ENCODE measurements at regions not wholly inside any gene's neighbourhood (a gene's known extent, or its start where the extent isn't known, plus 50 kb on each side); places are given as distances from the start of the nearest gene placed in this dataset.

DNA sequence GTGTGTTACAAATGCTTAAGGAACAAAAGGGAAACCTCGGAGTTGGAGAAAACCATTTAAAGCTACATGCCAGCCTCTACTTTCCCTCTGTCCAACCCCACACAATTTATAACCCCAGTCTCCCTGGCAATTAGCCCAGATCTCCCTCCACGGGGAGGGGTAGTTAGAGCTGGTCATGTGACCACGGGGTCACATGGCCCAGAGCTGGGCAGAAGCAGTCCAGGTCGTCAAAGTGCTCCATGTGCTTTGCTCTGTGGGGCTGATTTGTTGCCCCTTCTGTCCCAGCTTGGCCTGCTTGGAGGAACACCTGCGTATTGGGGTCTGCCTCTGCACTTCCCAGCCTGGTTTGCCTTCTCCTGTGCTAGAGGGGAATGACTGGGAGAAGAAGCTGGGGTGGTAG, 219.1 kb downstream of the RBM19 start:
- no peaks in the 10 kb centered on the region for H3K36me3 Mint-ChIP-seq
- peaks cover 15% of the 10 kb centered on the region for H3K27me3 Mint-ChIP-seq
- no peak overlapping the region for H3K27ac Mint-ChIP-seq
- no peaks in the 10 kb centered on the region for H3K4me1 Mint-ChIP-seq
- DNase-seq (ENCODE audit: low spot score in 2 of 2) (no peak), ATAC-seq (ENCODE audit: low read depth) (no peak)
- peaks cover 2% of the 10 kb centered on the region for H3K9me3 Mint-ChIP-seq
- H3K4me3 Mint-ChIP-seq: no peak overlapping the region

DNA sequence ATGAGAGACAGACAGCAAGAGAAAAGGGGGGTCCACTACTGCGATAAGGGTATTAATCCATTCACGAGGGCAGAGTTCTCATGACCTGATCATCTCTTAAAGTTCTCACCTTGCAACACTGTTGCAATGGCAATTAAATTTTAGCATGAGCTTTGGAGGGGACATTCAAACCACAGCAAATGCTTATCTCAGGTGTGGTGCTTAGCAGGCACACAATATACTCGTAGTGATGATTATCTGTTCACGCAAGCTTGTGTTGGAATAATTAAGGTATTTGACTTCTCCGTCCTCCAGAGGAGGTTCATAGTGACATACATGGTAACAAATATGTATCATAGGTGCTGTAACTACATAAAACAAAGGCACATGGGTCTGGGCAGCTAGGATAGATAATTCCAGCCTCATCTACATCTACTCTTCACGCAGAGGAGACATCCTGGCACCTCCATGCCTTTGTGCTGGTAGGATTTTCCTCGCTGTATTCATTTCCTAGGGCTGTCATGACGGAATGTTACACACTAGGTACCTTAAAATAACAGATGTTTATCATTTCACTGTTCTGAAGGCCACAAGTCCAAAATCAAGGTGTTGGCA, 221.2 kb downstream of the RBM19 start:
- peaks cover 22% of the 10 kb centered on the region for H3K27me3 Mint-ChIP-seq
- no peak overlapping the region for H3K27ac Mint-ChIP-seq
- H3K4me3 Mint-ChIP-seq: no peak overlapping the region
- H3K9me3 Mint-ChIP-seq: no peaks in the 10 kb centered on the region
- H3K36me3 Mint-ChIP-seq: no peaks in the 10 kb centered on the region
- no peak for ATAC-seq (ENCODE audit: low read depth)
- no peaks in the 10 kb centered on the region for H3K4me1 Mint-ChIP-seq
- DNase-seq (ENCODE audit: low spot score in 2 of 2): no peak

DNA sequence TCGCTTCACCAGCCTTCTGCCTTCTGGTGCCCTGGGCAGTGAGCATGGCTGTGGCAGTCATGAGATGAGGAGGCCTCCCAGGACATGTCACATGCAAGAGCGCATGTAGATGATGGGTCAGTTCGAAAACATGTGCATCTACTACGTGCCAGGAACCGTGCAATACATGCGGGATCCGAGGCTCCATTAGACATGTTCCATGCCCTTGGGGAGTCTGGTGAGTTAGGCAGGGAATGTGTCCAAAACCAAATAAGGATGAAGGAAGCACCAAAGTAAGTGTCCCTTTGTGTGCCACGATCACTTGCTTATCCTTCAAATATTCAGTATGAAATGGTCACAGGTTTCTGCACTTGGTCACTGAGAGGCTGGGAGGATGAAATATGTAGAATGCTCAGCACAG, 223.3 kb downstream of the RBM19 start:
- Mint-ChIP-seq H3K27me3 (peaks cover 28% of the 10 kb centered on the region), H3K9me3 (peaks cover 1% of the 10 kb centered on the region)

DNA sequence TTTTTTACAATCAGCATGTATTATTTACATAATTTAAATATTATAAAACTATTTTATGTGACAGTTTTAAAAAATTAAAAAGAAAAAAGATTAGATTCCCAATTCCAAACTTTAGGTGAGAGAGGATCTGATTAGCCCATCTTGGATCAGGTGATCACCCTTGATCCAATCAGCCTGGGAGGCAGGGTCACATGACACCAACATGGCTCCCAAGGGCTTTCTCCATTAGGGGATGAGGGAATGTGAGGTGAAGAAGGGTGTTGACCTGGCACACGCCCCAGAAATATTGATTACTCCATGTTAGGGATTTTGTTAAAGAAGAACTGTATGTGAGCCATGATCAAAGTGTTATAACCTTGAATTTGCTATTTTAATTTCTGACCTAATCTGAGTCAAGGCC, 225.4 kb downstream of the RBM19 start:
- peaks cover 21% of the 10 kb centered on the region for H3K27me3 Mint-ChIP-seq
- H3K27ac Mint-ChIP-seq: no peak overlapping the region
- H3K36me3 Mint-ChIP-seq: no peaks in the 10 kb centered on the region
- no peak overlapping the region for H3K4me3 Mint-ChIP-seq
- H3K9me3 Mint-ChIP-seq: peaks cover 1% of the 10 kb centered on the region
- ATAC-seq (ENCODE audit: low read depth): no peak
- no peak for DNase-seq (ENCODE audit: low spot score in 2 of 2)
- no peaks in the 10 kb centered on the region for H3K4me1 Mint-ChIP-seq

More for the DNA sequence above, 223.3 kb downstream of the RBM19 start:
- no peak for ATAC-seq (ENCODE audit: low read depth)
- no peak overlapping the region for H3K27ac Mint-ChIP-seq
- DNase-seq (ENCODE audit: low spot score in 2 of 2): no peak
- no peaks in the 10 kb centered on the region for H3K36me3 Mint-ChIP-seq
- H3K4me3 Mint-ChIP-seq: no peak overlapping the region
- no peaks in the 10 kb centered on the region for H3K4me1 Mint-ChIP-seq

GRCh38 chr12:113735131-113735530, 231.0 kb downstream of the RBM19 start:
- Mint-ChIP-seq H3K27ac (no peak overlapping the region), H3K36me3 (no peaks in the 10 kb centered on the region), H3K4me1 (peaks cover 3% of the 10 kb centered on the region), H3K9me3 (peaks cover 1% of the 10 kb centered on the region), H3K4me3 (no peak overlapping the region), H3K27me3 (peaks cover 20% of the 10 kb centered on the region)
- DNase-seq (ENCODE audit: low spot score in 2 of 2) (no peak), ATAC-seq (ENCODE audit: low read depth) (no peak)

- ATAC-seq (ENCODE audit: low read depth): no peak
- DNase-seq (ENCODE audit: low spot score in 2 of 2): no peak
- H3K4me3 Mint-ChIP-seq: no peak overlapping the region
- no peak overlapping the region for H3K27ac Mint-ChIP-seq
- H3K4me1 Mint-ChIP-seq: peaks cover 3% of the 10 kb centered on the region
- H3K27me3 Mint-ChIP-seq: peaks cover 21% of the 10 kb centered on the region
- H3K9me3 Mint-ChIP-seq: peaks cover 1% of the 10 kb centered on the region
- H3K36me3 Mint-ChIP-seq: no peaks in the 10 kb centered on the region
Observed at GRCh38 chr12:113734503-113734902, 231.6 kb downstream of the RBM19 start.

DNA sequence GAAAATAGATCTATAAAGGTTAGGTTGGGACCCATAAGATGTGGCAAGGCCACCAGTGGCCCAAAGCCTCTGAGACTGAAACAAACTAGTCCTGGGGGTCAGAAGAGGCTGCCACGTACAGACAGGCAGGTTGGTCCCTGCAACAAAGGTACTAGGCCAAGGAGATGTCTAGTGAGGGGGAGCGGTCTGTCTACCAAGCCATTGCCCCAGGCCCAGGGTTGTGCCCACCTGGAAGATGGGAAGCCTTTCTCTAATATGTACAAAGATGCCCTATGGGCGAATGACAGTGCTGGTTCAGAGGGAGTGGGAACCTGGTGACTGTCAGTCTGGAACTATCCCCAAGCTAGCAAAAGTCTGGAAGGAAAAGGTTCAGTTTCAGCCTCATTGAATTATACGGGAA, 233.2 kb downstream of the RBM19 start:
- ATAC-seq (ENCODE audit: low read depth) (no peak), DNase-seq (ENCODE audit: low spot score in 2 of 2) (no peak)
- Mint-ChIP-seq H3K4me3 (no peak overlapping the region), H3K27ac (no peak overlapping the region), H3K4me1 (peaks cover 3% of the 10 kb centered on the region), H3K9me3 (no peaks in the 10 kb centered on the region), H3K36me3 (no peaks in the 10 kb centered on the region), H3K27me3 (peaks cover 17% of the 10 kb centered on the region)

- H3K4me1 Mint-ChIP-seq: no peaks in the 10 kb centered on the region
Observed at GRCh38 chr12:113727651-113728061, 238.5 kb downstream of the RBM19 start.

DNA sequence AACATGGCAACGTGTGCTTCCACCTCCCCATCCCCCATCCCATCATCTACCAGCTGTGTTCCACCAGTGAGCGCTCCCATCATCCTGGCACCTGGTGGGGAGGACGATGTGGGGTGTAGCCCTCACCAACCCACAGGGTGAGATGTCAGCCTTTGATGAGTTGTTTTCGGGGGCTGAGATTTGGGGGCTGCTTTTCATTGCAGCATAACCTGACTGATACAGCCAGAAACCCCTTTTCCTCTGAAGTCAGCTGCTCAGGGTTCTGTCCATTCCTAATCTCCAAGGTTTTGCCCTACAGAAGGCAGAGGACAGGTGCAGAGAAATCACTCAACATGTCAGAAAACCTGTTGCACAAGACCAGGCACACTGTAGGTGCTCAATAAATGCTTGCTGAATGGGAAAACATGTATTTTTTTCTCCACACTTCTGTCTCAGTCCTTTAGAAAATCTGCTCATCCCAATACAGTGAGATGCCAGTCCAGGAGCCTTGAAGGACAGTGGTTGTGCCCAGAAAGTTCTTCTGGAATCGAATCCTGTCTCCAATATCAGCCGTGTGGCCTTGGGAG, 239.8 kb downstream of the RBM19 start:
- ATAC-seq (ENCODE audit: low read depth): no peak
- Mint-ChIP-seq H3K4me1 (no peaks in the 10 kb centered on the region), H3K9me3 (peaks cover 3% of the 10 kb centered on the region), H3K27me3 (peaks cover 16% of the 10 kb centered on the region), H3K4me3 (no peak overlapping the region), H3K27ac (no peak overlapping the region), H3K36me3 (no peaks in the 10 kb centered on the region)
- no peak for DNase-seq (ENCODE audit: low spot score in 2 of 2)

More at GRCh38 chr12:113727651-113728061, 238.5 kb downstream of the RBM19 start:
- Mint-ChIP-seq H3K27ac (no peak overlapping the region), H3K36me3 (no peaks in the 10 kb centered on the region), H3K27me3 (peaks cover 16% of the 10 kb centered on the region), H3K9me3 (peaks cover 3% of the 10 kb centered on the region), H3K4me3 (no peak overlapping the region)
- DNase-seq (ENCODE audit: low spot score in 2 of 2) (no peak), ATAC-seq (ENCODE audit: low read depth) (no peak)

- H3K9me3 Mint-ChIP-seq: peaks cover 3% of the 10 kb centered on the region
- DNase-seq (ENCODE audit: low spot score in 2 of 2) (no peak), ATAC-seq (ENCODE audit: low read depth) (no peak)
- H3K4me1 Mint-ChIP-seq: no peaks in the 10 kb centered on the region
- H3K27ac Mint-ChIP-seq: no peak overlapping the region
- H3K36me3 Mint-ChIP-seq: no peaks in the 10 kb centered on the region
- H3K27me3 Mint-ChIP-seq: peaks cover 19% of the 10 kb centered on the region
- no peak overlapping the region for H3K4me3 Mint-ChIP-seq
Observed at GRCh38 chr12:113725557-113725876, 240.6 kb downstream of the RBM19 start.

- DNase-seq (ENCODE audit: low spot score in 2 of 2): no peak
- Mint-ChIP-seq H3K9me3 (peaks cover 3% of the 10 kb centered on the region), H3K4me1 (no peaks in the 10 kb centered on the region), H3K4me3 (no peak overlapping the region), H3K27ac (no peak overlapping the region), H3K36me3 (no peaks in the 10 kb centered on the region), H3K27me3 (peaks cover 15% of the 10 kb centered on the region)
- ATAC-seq (ENCODE audit: low read depth): no peak
Observed at GRCh38 chr12:113724794-113725556, 241.2 kb downstream of the RBM19 start.

- Mint-ChIP-seq H3K4me1 (no peaks in the 10 kb centered on the region), H3K27me3 (peaks cover 15% of the 10 kb centered on the region), H3K9me3 (peaks cover 3% of the 10 kb centered on the region), H3K4me3 (no peak overlapping the region), H3K36me3 (no peaks in the 10 kb centered on the region), H3K27ac (no peak overlapping the region)
- no peak for ATAC-seq (ENCODE audit: low read depth)
- no peak for DNase-seq (ENCODE audit: low spot score in 2 of 2)
Observed at GRCh38 chr12:113723631-113724030, 242.5 kb downstream of the RBM19 start.

DNA sequence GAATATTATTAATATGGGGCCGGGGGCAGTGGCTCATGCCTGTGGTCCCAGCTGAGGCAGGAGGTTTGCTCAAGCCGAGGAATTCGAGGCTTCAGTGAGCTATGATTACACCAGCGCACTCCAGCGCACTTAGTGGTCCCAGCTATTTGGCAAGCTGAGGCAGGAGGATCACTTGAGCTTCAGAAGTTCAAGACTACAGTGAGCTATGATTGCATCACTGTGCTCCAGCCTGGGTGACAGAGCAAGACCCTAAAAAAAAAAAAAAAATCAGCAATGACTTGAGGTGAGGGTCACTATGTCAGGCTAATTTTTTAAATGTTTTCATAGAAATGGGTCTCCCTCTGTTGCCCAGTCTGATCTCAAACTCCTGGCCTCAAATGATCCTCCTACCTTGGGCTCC, 243.4 kb downstream of the RBM19 start:
- Mint-ChIP-seq H3K36me3 (no peaks in the 10 kb centered on the region), H3K27me3 (peaks cover 15% of the 10 kb centered on the region), H3K4me1 (no peaks in the 10 kb centered on the region), H3K4me3 (no peak overlapping the region), H3K9me3 (peaks cover 3% of the 10 kb centered on the region), H3K27ac (no peak overlapping the region)
- DNase-seq (ENCODE audit: low spot score in 2 of 2): no peak
- ATAC-seq (ENCODE audit: low read depth): no peak

- Mint-ChIP-seq H3K27me3 (peaks cover 13% of the 10 kb centered on the region), H3K36me3 (no peaks in the 10 kb centered on the region), H3K4me3 (no peak overlapping the region), H3K4me1 (no peaks in the 10 kb centered on the region), H3K9me3 (peaks cover 1% of the 10 kb centered on the region), H3K27ac (no peak overlapping the region)
- DNase-seq (ENCODE audit: low spot score in 2 of 2) (no peak), ATAC-seq (ENCODE audit: low read depth) (no peak)
Observed at GRCh38 chr12:113720629-113721028, 245.5 kb downstream of the RBM19 start.
